ENCODE measurements at regions not wholly inside any gene's neighbourhood (a gene's known extent, or its start where the extent isn't known, plus 50 kb on each side); places are given as distances from the start of the nearest gene placed in this dataset.

DNA sequence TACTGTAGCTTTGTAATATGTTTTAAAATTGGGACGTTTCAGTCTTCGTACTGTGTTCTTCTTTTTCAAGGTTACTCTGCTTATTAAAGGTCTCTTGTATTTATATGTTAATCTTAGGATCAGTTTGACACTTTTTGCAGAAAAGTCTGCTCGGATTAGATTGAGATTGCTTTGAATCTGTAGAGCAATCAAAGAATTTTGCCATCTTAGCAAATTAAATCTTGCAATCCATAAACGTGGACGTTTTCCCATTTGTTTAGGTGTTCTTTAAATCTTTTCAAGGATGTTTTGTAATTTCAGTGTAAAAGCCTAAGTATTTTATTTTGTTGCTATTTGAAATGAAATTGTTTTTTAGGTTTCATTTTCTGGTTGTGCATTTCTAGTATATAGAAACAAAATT, 78.0 kb upstream of the GTSF1L start:
- WGBS, 2 donors, result 65 to 68% methylated on average over 5 of the region's 5 CpGs
- no peak for TF ChIP-seq POLR2A (IDR thresholded peaks at IDR 0.05)
- TF ChIP-seq, protein P1, sequence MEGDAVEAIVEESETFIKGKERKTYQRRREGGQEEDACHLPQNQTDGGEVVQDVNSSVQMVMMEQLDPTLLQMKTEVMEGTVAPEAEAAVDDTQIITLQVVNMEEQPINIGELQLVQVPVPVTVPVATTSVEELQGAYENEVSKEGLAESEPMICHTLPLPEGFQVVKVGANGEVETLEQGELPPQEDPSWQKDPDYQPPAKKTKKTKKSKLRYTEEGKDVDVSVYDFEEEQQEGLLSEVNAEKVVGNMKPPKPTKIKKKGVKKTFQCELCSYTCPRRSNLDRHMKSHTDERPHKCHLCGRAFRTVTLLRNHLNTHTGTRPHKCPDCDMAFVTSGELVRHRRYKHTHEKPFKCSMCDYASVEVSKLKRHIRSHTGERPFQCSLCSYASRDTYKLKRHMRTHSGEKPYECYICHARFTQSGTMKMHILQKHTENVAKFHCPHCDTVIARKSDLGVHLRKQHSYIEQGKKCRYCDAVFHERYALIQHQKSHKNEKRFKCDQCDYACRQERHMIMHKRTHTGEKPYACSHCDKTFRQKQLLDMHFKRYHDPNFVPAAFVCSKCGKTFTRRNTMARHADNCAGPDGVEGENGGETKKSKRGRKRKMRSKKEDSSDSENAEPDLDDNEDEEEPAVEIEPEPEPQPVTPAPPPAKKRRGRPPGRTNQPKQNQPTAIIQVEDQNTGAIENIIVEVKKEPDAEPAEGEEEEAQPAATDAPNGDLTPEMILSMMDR (IDR thresholded peaks at IDR 0.05), result no peak
- no peak overlapping the region for H3K4me3 ChIP-seq (ENCODE audit: low read depth, poor library complexity, severe bottlenecking)
- DNase-seq (ENCODE audit: low spot score in 2 of 2), result no peak
- intact Hi-C loops (cut with DNase I; ENCODE audit: low total_unique reads), result no loop called here

DNA sequence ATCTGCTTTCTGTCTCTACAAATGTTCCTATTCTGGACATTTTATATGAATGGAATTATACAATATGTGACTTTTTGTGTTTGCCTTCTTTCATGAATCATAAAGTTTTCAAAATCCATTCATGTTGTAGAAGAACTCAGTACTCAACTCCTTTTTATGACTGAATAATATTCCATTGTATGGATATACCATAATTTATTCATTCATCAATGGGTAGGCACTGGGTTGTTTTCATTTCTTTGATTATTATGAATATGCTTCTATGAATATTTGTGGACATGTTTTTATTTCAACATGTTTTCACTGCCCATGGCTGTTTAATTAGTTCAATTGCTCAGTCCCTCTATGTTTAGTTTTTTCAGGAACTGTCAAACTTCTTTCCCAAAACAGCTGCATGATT, 76.5 kb upstream of the GTSF1L start:
- DNase-seq (ENCODE audit: low spot score in 2 of 2), result no peak
- intact Hi-C loops (cut with DNase I; ENCODE audit: low total_unique reads), result no loop called here
- no peak overlapping the region for H3K4me3 ChIP-seq (ENCODE audit: low read depth, poor library complexity, severe bottlenecking)
- TF ChIP-seq POLR2A (IDR thresholded peaks at IDR 0.05), result no peak
- TF ChIP-seq, protein P1 (IDR thresholded peaks at IDR 0.05), result no peak

DNA sequence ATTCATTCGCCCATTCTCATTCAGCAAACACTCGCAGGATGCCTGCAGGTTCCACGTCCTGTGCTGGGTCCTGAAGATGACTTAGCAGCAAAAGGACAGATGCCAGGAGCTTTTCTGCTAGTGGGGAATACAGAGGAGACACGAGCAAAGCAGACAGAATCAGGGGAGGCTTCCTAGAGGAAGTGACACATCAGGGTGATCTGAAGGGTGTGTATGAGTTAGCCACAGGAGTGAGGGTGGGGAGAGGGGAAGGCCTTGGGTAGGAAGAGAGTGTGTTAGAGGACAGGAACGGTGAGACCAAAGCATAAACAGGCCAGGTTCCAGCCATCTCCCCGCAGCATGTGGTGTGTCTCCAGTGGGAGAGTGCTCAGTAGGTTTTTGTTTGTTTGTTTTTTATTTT, 73.4 kb upstream of the GTSF1L start:
- DNase-seq (ENCODE audit: low spot score in 2 of 2), result no peak
- intact Hi-C loops (cut with DNase I; ENCODE audit: low total_unique reads), result no loop called here
- 77 to 82% methylated on average over 6 of the region's 6 CpGs for WGBS, 2 donors
- no peak overlapping the region for H3K4me3 ChIP-seq (ENCODE audit: low read depth, poor library complexity, severe bottlenecking)
- TF ChIP-seq, protein P1 (IDR thresholded peaks at IDR 0.05), result no peak
- TF ChIP-seq POLR2A (IDR thresholded peaks at IDR 0.05), result no peak

DNA sequence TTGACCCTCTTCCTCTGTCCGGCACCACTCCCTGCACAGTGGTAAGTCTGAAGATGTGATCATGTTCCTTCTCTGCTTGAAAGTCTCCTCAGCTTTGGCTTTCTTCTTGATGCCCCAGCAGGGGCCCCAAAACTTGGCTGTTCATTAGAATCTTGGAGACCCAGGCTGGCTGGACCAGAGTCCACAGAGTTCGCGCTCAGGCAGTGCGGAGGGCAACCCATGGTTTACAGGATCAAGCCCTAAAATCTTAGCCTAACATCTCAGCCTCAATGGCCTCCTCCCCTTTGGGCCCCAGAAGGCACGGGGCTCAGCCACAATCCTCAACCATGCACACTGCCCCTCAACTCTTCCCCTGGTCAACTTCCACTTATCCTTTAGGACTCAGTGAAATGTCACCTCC, 72.9 kb upstream of the GTSF1L start:
- WGBS, 2 donors, result 77 to 83% methylated on average over 5 of the region's 5 CpGs
- no peak for DNase-seq (ENCODE audit: low spot score in 2 of 2)
- no peak overlapping the region for H3K4me3 ChIP-seq (ENCODE audit: low read depth, poor library complexity, severe bottlenecking)
- no peak for TF ChIP-seq POLR2A (IDR thresholded peaks at IDR 0.05)
- TF ChIP-seq, protein P1 (IDR thresholded peaks at IDR 0.05), result no peak
- intact Hi-C loops (cut with DNase I; ENCODE audit: low total_unique reads), result no loop called here

DNA sequence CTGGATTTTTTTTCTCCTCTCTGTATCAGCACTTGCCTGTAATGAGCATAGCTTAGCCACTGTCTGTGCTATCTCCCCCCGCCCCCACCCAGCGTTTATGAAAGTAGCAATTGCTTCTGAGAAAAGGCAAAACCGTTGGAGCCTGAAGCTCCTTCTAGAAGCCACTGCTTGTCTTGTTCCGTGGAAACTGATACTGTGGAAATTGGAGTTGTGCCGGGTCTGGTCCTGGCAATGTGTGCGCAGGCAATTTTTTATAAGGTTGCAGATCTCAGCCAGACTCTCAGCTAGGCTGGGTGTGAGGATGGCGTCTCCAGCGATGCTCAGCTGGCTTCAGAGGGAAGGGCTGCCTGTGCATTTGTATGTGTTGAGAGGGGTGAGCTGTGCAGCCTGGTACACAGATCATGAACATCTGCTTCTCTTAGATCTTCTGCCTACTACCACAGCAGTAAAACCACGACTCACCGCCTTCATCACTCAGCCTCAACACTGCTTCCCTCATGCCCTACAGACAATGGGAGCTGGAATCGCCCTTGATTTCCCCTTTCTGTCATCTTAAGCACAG, 72.4 kb upstream of the GTSF1L start:
- H3K4me3 ChIP-seq (ENCODE audit: low read depth, poor library complexity, severe bottlenecking), result no peak overlapping the region
- intact Hi-C loops (cut with DNase I; ENCODE audit: low total_unique reads), result no loop called here
- WGBS, 2 donors, result 40 to 50% methylated on average over 11 of the region's 11 CpGs
- no peak for TF ChIP-seq POLR2A (IDR thresholded peaks at IDR 0.05)
- TF ChIP-seq, protein P1 (IDR thresholded peaks at IDR 0.05), result no peak
- no peak for DNase-seq (ENCODE audit: low spot score in 2 of 2)
